ENCODE measurements at regions not wholly inside any gene's neighbourhood (a gene's known extent, or its start where the extent isn't known, plus 50 kb on each side); places are given as distances from the start of the nearest gene placed in this dataset.

DNA sequence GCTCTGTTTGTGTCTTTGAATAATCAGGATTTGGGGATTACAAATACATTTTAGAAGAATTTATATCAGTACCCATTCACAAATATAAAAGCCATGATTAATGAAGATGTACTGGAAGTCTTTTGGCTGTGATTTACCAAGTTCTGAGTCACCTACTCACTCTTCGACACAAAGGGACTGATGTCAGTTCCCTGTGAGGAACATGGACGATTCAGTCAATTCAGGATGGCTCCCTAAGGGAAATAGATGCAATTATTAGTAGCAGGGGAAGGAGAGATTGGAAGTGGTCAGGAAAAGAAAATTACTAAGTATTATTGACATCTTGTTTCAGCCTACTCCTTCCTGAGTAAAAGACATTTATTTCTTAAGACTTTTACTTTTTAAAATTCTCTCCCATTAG is 550.7 kb upstream of the SLIT2 start:
- TF ChIP-seq, protein P1, sequence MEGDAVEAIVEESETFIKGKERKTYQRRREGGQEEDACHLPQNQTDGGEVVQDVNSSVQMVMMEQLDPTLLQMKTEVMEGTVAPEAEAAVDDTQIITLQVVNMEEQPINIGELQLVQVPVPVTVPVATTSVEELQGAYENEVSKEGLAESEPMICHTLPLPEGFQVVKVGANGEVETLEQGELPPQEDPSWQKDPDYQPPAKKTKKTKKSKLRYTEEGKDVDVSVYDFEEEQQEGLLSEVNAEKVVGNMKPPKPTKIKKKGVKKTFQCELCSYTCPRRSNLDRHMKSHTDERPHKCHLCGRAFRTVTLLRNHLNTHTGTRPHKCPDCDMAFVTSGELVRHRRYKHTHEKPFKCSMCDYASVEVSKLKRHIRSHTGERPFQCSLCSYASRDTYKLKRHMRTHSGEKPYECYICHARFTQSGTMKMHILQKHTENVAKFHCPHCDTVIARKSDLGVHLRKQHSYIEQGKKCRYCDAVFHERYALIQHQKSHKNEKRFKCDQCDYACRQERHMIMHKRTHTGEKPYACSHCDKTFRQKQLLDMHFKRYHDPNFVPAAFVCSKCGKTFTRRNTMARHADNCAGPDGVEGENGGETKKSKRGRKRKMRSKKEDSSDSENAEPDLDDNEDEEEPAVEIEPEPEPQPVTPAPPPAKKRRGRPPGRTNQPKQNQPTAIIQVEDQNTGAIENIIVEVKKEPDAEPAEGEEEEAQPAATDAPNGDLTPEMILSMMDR (IDR thresholded peaks at IDR 0.05) = no peak
- no peak for TF ChIP-seq POLR2A (IDR thresholded peaks at IDR 0.05)

All from esophagus squamous epithelium (tissue), 4 donors.